GM23338 (cell line): ENCODE measurements at regions not wholly inside any gene's neighbourhood (a gene's known extent, or its start where the extent isn't known, plus 50 kb on each side); places are given as distances from the start of the nearest gene placed in this dataset.

ENCODE experiments used
- ATAC-seq: fragments of 200-7000 bp; cut with Tn5 transposase; 3 replicates; pipeline ENCODE4 v1.9.1; 2020
- DNase-seq: peaks from one replicate; pipeline ENCODE4 v3.0.0-alpha.2; 2015; ENCODE audit warnings: low spot score
- H2AFZ ChIP-seq: fragments of 200-600 bp; sonication (generic); 2 replicates; pipeline ENCODE4 v1.8.0; 2016; ENCODE audit warnings: antibody characterized with exemption, mild to moderate bottlenecking, moderate library complexity
- H3F3A ChIP-seq: fragments of 200-600 bp; sonication (generic); replicated peaks from 2 replicates; pipeline ENCODE4 v1.8.0; 2017; ENCODE audit warnings: antibody characterized with exemption, mixed run types, low read depth
- H3K27ac ChIP-seq: fragments of 200-600 bp; sonication (generic); 2 replicates; pipeline ENCODE4 v1.6.1; 2016; ENCODE audit warnings: low read depth
- H3K27me3 ChIP-seq: fragments of 200-600 bp; sonication (generic); 2 replicates; pipeline ENCODE4 v1.8.0; 2016; ENCODE audit warnings: mild to moderate bottlenecking, mixed run types, moderate library complexity; ENCODE audit not compliant: insufficient read depth
- H3K36me3 ChIP-seq: fragments of 200-600 bp; sonication (generic); 2 replicates; pipeline ENCODE4 v1.8.0; 2016; ENCODE audit warnings: mild to moderate bottlenecking; ENCODE audit not compliant: insufficient read depth
- H3K4me1 ChIP-seq: fragments of 200-600 bp; sonication (generic); 2 replicates; pipeline ENCODE4 v1.8.0; 2016; ENCODE audit warnings: mild to moderate bottlenecking, moderate library complexity; ENCODE audit not compliant: insufficient read depth
- H3K4me2 ChIP-seq: fragments of 200-600 bp; sonication (generic); 2 replicates; pipeline ENCODE4 v1.7.1; 2017; ENCODE audit warnings: mixed run types
- H3K4me3 ChIP-seq: fragments of 200-600 bp; sonication (generic); 2 replicates; pipeline ENCODE4 v1.6.1; 2016; ENCODE audit warnings: mixed run types
- H3K79me2 ChIP-seq: fragments of 200-600 bp; sonication (generic); replicated peaks from 2 replicates; pipeline ENCODE4 v1.8.0; 2017; ENCODE audit warnings: mild to moderate bottlenecking; ENCODE audit not compliant: insufficient read depth
- H3K9me2 ChIP-seq: fragments of 200-600 bp; sonication (generic); 2 replicates; pipeline ENCODE4 v1.8.0; 2017; ENCODE audit not compliant: insufficient read depth
- H4K20me1 ChIP-seq: fragments of 200-600 bp; sonication (generic); replicated peaks from 2 replicates; pipeline ENCODE4 v1.8.0; 2017; ENCODE audit warnings: mild to moderate bottlenecking; ENCODE audit not compliant: insufficient read depth
- H3K27ac Mint-ChIP-seq: 2 replicates; pipeline ENCODE4 v1.8.0; 2020; ENCODE audit warnings: inconsistent platforms, mild to moderate bottlenecking, moderate library complexity, mixed read lengths
- H3K27me3 Mint-ChIP-seq: 3 replicates; pipeline ENCODE4 v1.8.0; 2022; ENCODE audit warnings: low read depth, mild to moderate bottlenecking, moderate library complexity, mixed read lengths, inconsistent platforms; ENCODE audit not compliant: insufficient read depth, poor library complexity
- H3K36me3 Mint-ChIP-seq: 3 replicates; pipeline ENCODE4 v1.8.0; 2021; ENCODE audit warnings: low read depth, mild to moderate bottlenecking, inconsistent platforms, moderate library complexity, mixed read lengths
- H3K4me1 Mint-ChIP-seq: 3 replicates; pipeline ENCODE4 v1.8.0; 2020; ENCODE audit warnings: mild to moderate bottlenecking, inconsistent platforms, mixed read lengths
- H3K4me3 Mint-ChIP-seq: 3 replicates; pipeline ENCODE4 v1.8.0; 2021; ENCODE audit warnings: moderate library complexity, mild to moderate bottlenecking, inconsistent platforms, mixed read lengths
- H3K9me3 Mint-ChIP-seq: 3 replicates; pipeline ENCODE4 v1.8.0; 2020; ENCODE audit warnings: moderate library complexity, mild to moderate bottlenecking, inconsistent platforms, mixed read lengths
- CREB1 ChIP-seq: fragments of 250-450 bp; sonication (Bioruptor Pico); IDR thresholded peaks from 2 replicates; pipeline ENCODE4 v1.5.0; 2020; ENCODE audit warnings: low read depth, mild to moderate bottlenecking, moderate library complexity
- CTCF ChIP-seq, 2 experiments: fragments of 200-600 bp in 1 of 2; sonication (generic) in 1 of 2; conservative IDR thresholded peaks; 2 replicates each; pipeline versions ENCODE4 v1.5.1 to v1.6.1; 2016 to 2017; ENCODE audit warnings: antibody characterized with exemption in 2 of 2, low read depth in 2 of 2, mild to moderate bottlenecking in 2 of 2, moderate library complexity in 1 of 2
- ETS1 ChIP-seq: IDR thresholded peaks from 2 replicates; pipeline ENCODE4 v1.6.1; 2016; ENCODE audit warnings: antibody characterized with exemption
- EZH2 ChIP-seq: fragments of 200-600 bp; sonication (generic); IDR thresholded peaks from one replicate; pipeline ENCODE4 v1.8.0; 2017; ENCODE audit warnings: antibody characterized with exemption, mild to moderate bottlenecking, low read depth; ENCODE audit not compliant: unreplicated experiment
- EZH2phosphoT487 ChIP-seq: fragments of 200-600 bp; sonication (generic); IDR thresholded peaks from one replicate; pipeline ENCODE4 v1.8.1; 2018; ENCODE audit warnings: antibody characterized with exemption; ENCODE audit not compliant: unreplicated experiment
- JUNB ChIP-seq: IDR thresholded peaks from one replicate; pipeline ENCODE4 v1.6.1; 2016; ENCODE audit warnings: antibody characterized with exemption; ENCODE audit not compliant: unreplicated experiment
- NANOG ChIP-seq: IDR thresholded peaks from 2 replicates; pipeline ENCODE4 v1.6.1; 2016; ENCODE audit warnings: antibody characterized with exemption, borderline replicate concordance
- POLR2AphosphoS5 ChIP-seq: IDR thresholded peaks from 2 replicates; pipeline ENCODE4 v1.6.1; 2016; ENCODE audit warnings: antibody characterized with exemption, low read depth
- REST ChIP-seq: IDR thresholded peaks from one replicate; pipeline ENCODE4 v1.6.1; 2018; ENCODE audit warnings: antibody characterized with exemption; ENCODE audit not compliant: unreplicated experiment
- STAT1 ChIP-seq: IDR thresholded peaks from one replicate; pipeline ENCODE4 v1.6.1; 2016; ENCODE audit warnings: antibody characterized with exemption; ENCODE audit not compliant: unreplicated experiment
- ZNF114 ChIP-seq: fragments of 250-450 bp; sonication (Bioruptor Pico); IDR thresholded peaks from 2 replicates; pipeline ENCODE4 v1.5.0; 2020; ENCODE audit warnings: mild to moderate bottlenecking, moderate library complexity
- ZNF331 ChIP-seq: fragments of 250-450 bp; sonication (Bioruptor Pico); IDR thresholded peaks from 2 replicates; pipeline ENCODE4 v1.5.0; 2020; ENCODE audit warnings: low read depth, mild to moderate bottlenecking, moderate library complexity

- TF ChIP-seq EZH2, result no peak
- no peak for TF ChIP-seq CREB1 (CRISPR knock-in tag)
- TF ChIP-seq REST, result no peak
- TF ChIP-seq ZNF331 (CRISPR knock-in tag), result no peak
- no peak for TF ChIP-seq CTCF (conservative IDR thresholded peaks at IDR 0.05; ENCODE audit: low read depth in 2 of 2)
Observed at GRCh38 chr2:9693196-9693491, 62.3 kb upstream of the YWHAQ start (continued).

- Mint-ChIP-seq H3K27ac (no peak overlapping the region), H3K9me3 (no peaks in the 10 kb centered on the region; the same call in 2 of the 3 replicates), H3K27me3 (peaks cover 9% of the 10 kb centered on the region), H3K4me3 (no peak overlapping the region), H3K4me1 (peaks cover 17% of the 10 kb centered on the region), H3K36me3 (no peaks in the 10 kb centered on the region)
- Histone ChIP-seq H3K27me3 (no peaks in the 10 kb centered on the region), H3K4me2 (no peak overlapping the region), H3K4me3 (no peak overlapping the region), H3K36me3 (no peaks in the 10 kb centered on the region), H3K27ac (no peak overlapping the region), H4K20me1 (no peaks in the 10 kb centered on the region), H3K79me2 (no peaks in the 10 kb centered on the region), H3K9me2 (no peaks in the 10 kb centered on the region), H3F3A (no peaks in the 10 kb centered on the region), H2AFZ (no peak overlapping the region), H3K4me1 (peaks cover 6% of the 10 kb centered on the region; the same call in 1 of the 2 replicates)
- no peak for DNase-seq
- no peak for ATAC-seq
- TF ChIP-seq REST, result no peak
- no peak for TF ChIP-seq NANOG
- TF ChIP-seq ZNF114 (CRISPR knock-in tag), result no peak
- TF ChIP-seq ZNF331 (CRISPR knock-in tag), result no peak
- TF ChIP-seq ETS1, result no peak
- TF ChIP-seq CREB1 (CRISPR knock-in tag), result no peak
- TF ChIP-seq STAT1, result no peak
- no peak for TF ChIP-seq EZH2
- no peak for TF ChIP-seq POLR2AphosphoS5
- no peak for TF ChIP-seq CTCF (conservative IDR thresholded peaks at IDR 0.05; ENCODE audit: low read depth in 2 of 2)
- no peak for TF ChIP-seq EZH2phosphoT487
- TF ChIP-seq JUNB, result no peak
Observed at GRCh38 chr2:9693646-9694045, 62.8 kb upstream of the YWHAQ start.
